HepG2 (cell line): ENCODE measurements at regions not wholly inside any gene's neighbourhood (a gene's known extent, or its start where the extent isn't known, plus 50 kb on each side); places are given as distances from the start of the nearest gene placed in this dataset.

Experiments
- FOXA3 ChIP-seq: IDR thresholded peaks from 2 replicates; pipeline ENCODE4 v1.6.1; 2016; ENCODE audit warnings: missing genetic modification reagents, missing compliant biosample characterization
- JUND ChIP-seq: sonication (generic); formaldehyde crosslinking; IDR thresholded peaks from 2 replicates; pipeline ENCODE4 v1.8.0; 2022; ENCODE audit warnings: mild to moderate bottlenecking, missing genetic modification reagents
- NR1H2 ChIP-seq: sonication (generic); formaldehyde crosslinking; IDR thresholded peaks from 2 replicates; pipeline ENCODE4 v1.8.1; 2022; ENCODE audit warnings: low read depth, missing genetic modification reagents, borderline replicate concordance
- TAF1 ChIP-seq: sonication (generic); formaldehyde crosslinking; IDR thresholded peaks from 2 replicates; pipeline ENCODE4 v1.4.0; 2020; ENCODE audit warnings: missing genetic modification reagents
- THYN1 ChIP-seq: sonication (generic); formaldehyde crosslinking; IDR thresholded peaks from 2 replicates; pipeline ENCODE4 v1.8.1; 2023; ENCODE audit warnings: low read depth, mild to moderate bottlenecking, moderate library complexity, missing genetic modification reagents, borderline replicate concordance
- TF ChIP-seq, protein P1 (sequence below): IDR thresholded peaks from 2 replicates; pipeline ENCODE4 v1.6.1; 2016; ENCODE audit warnings: low read depth

DNA sequence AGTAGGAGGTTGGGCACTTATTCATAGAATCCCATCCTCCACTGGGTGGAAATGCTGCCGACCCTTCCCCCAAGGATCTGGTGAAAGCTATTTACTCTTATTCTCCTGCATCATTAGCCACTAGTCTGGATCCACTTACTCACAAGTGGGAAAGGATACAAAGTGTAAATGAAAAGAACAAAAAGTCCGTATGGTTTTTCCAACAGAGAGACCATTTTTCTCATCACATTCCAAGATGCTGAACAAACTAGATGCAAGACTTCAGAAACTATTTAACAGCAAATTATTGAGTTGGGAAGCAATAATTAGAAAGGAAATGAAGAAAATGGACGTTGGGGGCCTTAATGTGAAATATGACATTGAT is 242.4 kb upstream of the GLI3 start:
- TF ChIP-seq, protein P1, sequence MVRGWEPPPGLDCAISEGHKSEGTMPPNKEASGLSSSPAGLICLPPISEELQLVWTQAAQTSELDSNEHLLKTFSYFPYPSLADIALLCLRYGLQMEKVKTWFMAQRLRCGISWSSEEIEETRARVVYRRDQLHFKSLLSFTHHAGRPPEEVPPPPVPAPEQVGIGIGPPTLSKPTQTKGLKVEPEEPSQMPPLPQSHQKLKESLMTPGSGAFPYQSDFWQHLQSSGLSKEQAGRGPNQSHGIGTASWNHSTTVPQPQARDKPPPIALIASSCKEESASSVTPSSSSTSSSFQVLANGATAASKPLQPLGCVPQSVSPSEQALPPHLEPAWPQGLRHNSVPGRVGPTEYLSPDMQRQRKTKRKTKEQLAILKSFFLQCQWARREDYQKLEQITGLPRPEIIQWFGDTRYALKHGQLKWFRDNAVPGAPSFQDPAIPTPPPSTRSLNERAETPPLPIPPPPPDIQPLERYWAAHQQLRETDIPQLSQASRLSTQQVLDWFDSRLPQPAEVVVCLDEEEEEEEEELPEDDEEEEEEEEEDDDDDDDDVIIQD (CRISPR knock-in tag): no peak
- TF ChIP-seq JUND (no peak), FOXA3 (no peak), NR1H2 (CRISPR knock-in tag) (no peak), THYN1 (CRISPR knock-in tag) (no peak), TAF1 (no peak)
